Hepatocyte (in vitro differentiated cells): ENCODE measurements at regions not wholly inside any gene's neighbourhood (a gene's known extent, or its start where the extent isn't known, plus 50 kb on each side); places are given as distances from the start of the nearest gene placed in this dataset.

Experiments used
- EZH2phosphoT487 ChIP-seq: fragments of 200-600 bp; sonication (generic); IDR thresholded peaks from one replicate; pipeline ENCODE4 v1.6.1; 2018; ENCODE audit warnings: antibody characterized with exemption, mild to moderate bottlenecking, low read depth, moderate library complexity; ENCODE audit not compliant: unreplicated experiment, severe bottlenecking
- TF ChIP-seq, protein P1 (sequence below): fragments of 200-600 bp; sonication (generic); IDR thresholded peaks from 2 replicates; pipeline ENCODE4 v1.5.1; 2016; ENCODE audit warnings: antibody characterized with exemption, mild to moderate bottlenecking; ENCODE audit not compliant: poor library complexity

DNA sequence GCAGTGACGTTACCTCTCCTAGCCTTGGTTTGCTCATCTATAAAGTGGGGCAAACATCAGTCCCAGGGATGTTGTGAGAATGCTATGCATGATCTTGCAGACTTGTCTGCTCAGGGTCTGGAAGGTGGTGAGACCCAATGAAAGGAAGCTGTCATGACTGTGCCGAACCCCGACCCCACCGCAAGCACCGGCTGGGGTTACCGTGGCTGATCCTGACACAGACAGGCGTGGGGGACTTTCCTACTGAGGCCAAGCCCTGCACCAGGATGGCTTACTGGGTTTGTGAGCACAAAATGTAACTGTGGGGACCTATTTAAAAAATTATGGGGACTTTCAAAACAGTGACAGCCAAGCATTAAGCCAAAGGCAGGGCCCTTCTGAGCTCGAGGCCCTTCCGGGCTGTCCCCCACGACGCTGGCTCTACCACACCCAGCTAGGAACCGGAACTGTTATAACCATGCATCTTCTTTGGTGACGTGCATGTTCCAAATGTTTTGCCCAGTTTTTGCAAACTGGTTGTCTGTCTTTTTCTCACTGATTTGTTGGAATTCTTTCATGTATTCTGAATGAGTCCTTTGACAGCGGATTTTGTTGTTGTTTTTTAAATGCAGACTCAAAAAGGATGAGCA, 76.6 kb upstream of the PMEPA1 start:
- TF ChIP-seq, protein P1, sequence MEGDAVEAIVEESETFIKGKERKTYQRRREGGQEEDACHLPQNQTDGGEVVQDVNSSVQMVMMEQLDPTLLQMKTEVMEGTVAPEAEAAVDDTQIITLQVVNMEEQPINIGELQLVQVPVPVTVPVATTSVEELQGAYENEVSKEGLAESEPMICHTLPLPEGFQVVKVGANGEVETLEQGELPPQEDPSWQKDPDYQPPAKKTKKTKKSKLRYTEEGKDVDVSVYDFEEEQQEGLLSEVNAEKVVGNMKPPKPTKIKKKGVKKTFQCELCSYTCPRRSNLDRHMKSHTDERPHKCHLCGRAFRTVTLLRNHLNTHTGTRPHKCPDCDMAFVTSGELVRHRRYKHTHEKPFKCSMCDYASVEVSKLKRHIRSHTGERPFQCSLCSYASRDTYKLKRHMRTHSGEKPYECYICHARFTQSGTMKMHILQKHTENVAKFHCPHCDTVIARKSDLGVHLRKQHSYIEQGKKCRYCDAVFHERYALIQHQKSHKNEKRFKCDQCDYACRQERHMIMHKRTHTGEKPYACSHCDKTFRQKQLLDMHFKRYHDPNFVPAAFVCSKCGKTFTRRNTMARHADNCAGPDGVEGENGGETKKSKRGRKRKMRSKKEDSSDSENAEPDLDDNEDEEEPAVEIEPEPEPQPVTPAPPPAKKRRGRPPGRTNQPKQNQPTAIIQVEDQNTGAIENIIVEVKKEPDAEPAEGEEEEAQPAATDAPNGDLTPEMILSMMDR = no peak
- TF ChIP-seq EZH2phosphoT487 = no peak
